ENCODE measurements at regions not wholly inside any gene's neighbourhood (a gene's known extent, or its start where the extent isn't known, plus 50 kb on each side); places are given as distances from the start of the nearest gene placed in this dataset.

- TF ChIP-seq, protein P1, sequence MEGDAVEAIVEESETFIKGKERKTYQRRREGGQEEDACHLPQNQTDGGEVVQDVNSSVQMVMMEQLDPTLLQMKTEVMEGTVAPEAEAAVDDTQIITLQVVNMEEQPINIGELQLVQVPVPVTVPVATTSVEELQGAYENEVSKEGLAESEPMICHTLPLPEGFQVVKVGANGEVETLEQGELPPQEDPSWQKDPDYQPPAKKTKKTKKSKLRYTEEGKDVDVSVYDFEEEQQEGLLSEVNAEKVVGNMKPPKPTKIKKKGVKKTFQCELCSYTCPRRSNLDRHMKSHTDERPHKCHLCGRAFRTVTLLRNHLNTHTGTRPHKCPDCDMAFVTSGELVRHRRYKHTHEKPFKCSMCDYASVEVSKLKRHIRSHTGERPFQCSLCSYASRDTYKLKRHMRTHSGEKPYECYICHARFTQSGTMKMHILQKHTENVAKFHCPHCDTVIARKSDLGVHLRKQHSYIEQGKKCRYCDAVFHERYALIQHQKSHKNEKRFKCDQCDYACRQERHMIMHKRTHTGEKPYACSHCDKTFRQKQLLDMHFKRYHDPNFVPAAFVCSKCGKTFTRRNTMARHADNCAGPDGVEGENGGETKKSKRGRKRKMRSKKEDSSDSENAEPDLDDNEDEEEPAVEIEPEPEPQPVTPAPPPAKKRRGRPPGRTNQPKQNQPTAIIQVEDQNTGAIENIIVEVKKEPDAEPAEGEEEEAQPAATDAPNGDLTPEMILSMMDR (IDR thresholded peaks at IDR 0.05): no peak
- H3K4me1 Mint-ChIP-seq (ENCODE audit: low read depth): peaks cover 24% of the 10 kb centered on the region
- H3K27me3 Mint-ChIP-seq (ENCODE audit: insufficient read depth): peaks cover 2% of the 10 kb centered on the region
- H3K9me3 Mint-ChIP-seq: no peaks in the 10 kb centered on the region
- H3K36me3 Mint-ChIP-seq (ENCODE audit: low read depth): no peaks in the 10 kb centered on the region
- H3K27ac Mint-ChIP-seq: peak overlapping the region; percentile 35
- H3K4me3 Mint-ChIP-seq: no peak overlapping the region
- DNase-seq: peak; percentile 33
Observed at GRCh38 chr5:143749581-143750205, 62.3 kb upstream of the HMHB1 start.

DNA sequence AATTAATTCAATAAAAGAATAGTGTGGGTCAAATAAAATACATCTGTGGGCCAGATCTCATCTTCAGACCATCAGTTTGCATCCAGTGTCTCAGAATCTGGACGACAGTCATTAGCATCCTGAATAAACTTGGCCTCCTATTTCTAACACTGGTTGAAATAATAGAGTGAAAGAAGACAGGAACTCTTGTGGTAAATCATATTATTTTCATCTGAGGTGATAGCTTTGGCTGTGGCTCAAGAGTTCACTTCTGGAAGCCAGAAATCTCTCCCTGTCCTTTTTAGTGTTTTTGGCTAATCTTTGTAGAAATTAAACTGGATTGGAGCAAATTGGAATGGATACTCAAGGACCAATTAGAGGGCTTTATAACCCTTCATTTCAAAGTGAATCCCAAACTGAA, 63.4 kb upstream of the HMHB1 start:
- Mint-ChIP-seq H3K4me1 (ENCODE audit: low read depth) (peaks cover 36% of the 10 kb centered on the region), H3K4me3 (no peak overlapping the region), H3K27ac (no peak overlapping the region), H3K27me3 (ENCODE audit: insufficient read depth) (peaks cover 2% of the 10 kb centered on the region), H3K9me3 (no peaks in the 10 kb centered on the region), H3K36me3 (ENCODE audit: low read depth) (no peaks in the 10 kb centered on the region)
- TF ChIP-seq, protein P1 (IDR thresholded peaks at IDR 0.05): no peak
- DNase-seq: no peak

- Mint-ChIP-seq H3K36me3 (ENCODE audit: low read depth) (no peaks in the 10 kb centered on the region), H3K27ac (no peak overlapping the region), H3K4me1 (ENCODE audit: low read depth) (peaks cover 30% of the 10 kb centered on the region), H3K27me3 (ENCODE audit: insufficient read depth) (no peaks in the 10 kb centered on the region), H3K9me3 (no peaks in the 10 kb centered on the region), H3K4me3 (no peak overlapping the region)
- TF ChIP-seq, protein P1 (IDR thresholded peaks at IDR 0.05): no peak
- DNase-seq: no peak
Observed at GRCh38 chr5:143742951-143743350, 69.0 kb upstream of the HMHB1 start.

GRCh38 chr5:143741421-143741820, 70.5 kb upstream of the HMHB1 start:
- H3K4me3 Mint-ChIP-seq: no peak overlapping the region
- no peak for DNase-seq
- TF ChIP-seq, protein P1 (IDR thresholded peaks at IDR 0.05): no peak
- peaks cover 2% of the 10 kb centered on the region; the same call in 1 of the 2 replicates for H3K27me3 Mint-ChIP-seq (ENCODE audit: insufficient read depth)
- no peak overlapping the region for H3K27ac Mint-ChIP-seq
- peaks cover 35% of the 10 kb centered on the region for H3K4me1 Mint-ChIP-seq (ENCODE audit: low read depth)
- no peaks in the 10 kb centered on the region for H3K36me3 Mint-ChIP-seq (ENCODE audit: low read depth)
- no peaks in the 10 kb centered on the region for H3K9me3 Mint-ChIP-seq

DNA sequence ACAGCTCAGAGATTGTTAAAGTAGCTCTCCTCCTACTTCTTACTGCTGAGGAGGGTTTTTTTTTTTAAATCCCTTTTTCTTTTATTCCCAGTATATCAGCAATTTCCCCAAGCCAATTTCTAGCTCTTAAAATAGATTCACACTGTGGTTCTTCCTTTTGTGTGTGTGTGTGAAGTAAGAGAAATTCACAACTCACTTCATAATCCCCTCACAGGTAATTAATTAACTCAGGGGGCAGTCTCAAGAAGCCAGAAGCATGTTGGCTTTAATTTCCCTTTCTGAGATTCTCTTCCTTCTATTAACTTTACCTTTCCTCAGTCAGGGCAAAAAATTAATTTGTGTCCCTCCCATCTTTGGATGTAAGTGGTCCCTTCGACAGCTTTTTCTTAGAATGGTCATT, 71.0 kb upstream of the HMHB1 start:
- H3K4me1 Mint-ChIP-seq (ENCODE audit: low read depth): peaks cover 35% of the 10 kb centered on the region
- no peaks in the 10 kb centered on the region for H3K36me3 Mint-ChIP-seq (ENCODE audit: low read depth)
- no peaks in the 10 kb centered on the region for H3K9me3 Mint-ChIP-seq
- no peak for DNase-seq
- no peak overlapping the region for H3K4me3 Mint-ChIP-seq
- TF ChIP-seq, protein P1 (IDR thresholded peaks at IDR 0.05): no peak
- H3K27me3 Mint-ChIP-seq (ENCODE audit: insufficient read depth): peaks cover 2% of the 10 kb centered on the region; the same call in 1 of the 2 replicates
- H3K27ac Mint-ChIP-seq: no peak overlapping the region
